Activated CD8-positive, alpha-beta T cell treated with anti-CD3 and anti-CD28 coated beads, Interleukin-2, amount 10 ng/mL, durations not matched to agents 7 days and 5 days (primary cell): ENCODE measurements at regions not wholly inside any gene's neighbourhood (a gene's known extent, or its start where the extent isn't known, plus 50 kb on each side); places are given as distances from the start of the nearest gene placed in this dataset.

Experiments
- ATAC-seq: fragments of 150-1000 bp; cut with Tn5 transposase; one replicate; pipeline ENCODE4 v1.10.0; 2021; ENCODE audit warnings: moderate library complexity
- CTCF ChIA-PET: fragments of 350-600 bp; sonication (Branson Sonifier 250); formaldehyde crosslinking; loops from one replicate; lab custom pipeline; 2021; ENCODE audit warnings: antibody characterized with exemption; lab: Charles Lee
- POLR2A ChIA-PET: fragments of 350-600 bp; sonication (Branson Sonifier 250); formaldehyde crosslinking; loops from one replicate; lab custom pipeline; 2021; ENCODE audit warnings: antibody characterized with exemption; lab: Charles Lee
- DNase-seq: peaks from one replicate; pipeline ENCODE4 v3.0.0-alpha.2; 2020
- H3K27ac Mint-ChIP-seq: one replicate; pipeline ENCODE4 v1.8.0; 2021; ENCODE audit warnings: mild to moderate bottlenecking, mixed read lengths
- H3K27me3 Mint-ChIP-seq: one replicate; pipeline ENCODE4 v1.8.0; 2021; ENCODE audit warnings: low read depth, mixed read lengths
- H3K36me3 Mint-ChIP-seq: one replicate; pipeline ENCODE4 v1.8.0; 2021; ENCODE audit warnings: low read depth, mixed read lengths
- H3K4me1 Mint-ChIP-seq: one replicate; pipeline ENCODE4 v1.8.0; 2021; ENCODE audit warnings: low read depth, mixed read lengths
- H3K4me3 Mint-ChIP-seq: one replicate; pipeline ENCODE4 v1.8.0; 2021; ENCODE audit warnings: mild to moderate bottlenecking, mixed read lengths
- H3K9me3 Mint-ChIP-seq: one replicate; pipeline ENCODE4 v1.8.0; 2022; ENCODE audit warnings: mixed read lengths; ENCODE audit not compliant: insufficient read depth

- no peak overlapping the region for H3K4me3 Mint-ChIP-seq
- ATAC-seq: no peak
- H3K36me3 Mint-ChIP-seq: no peaks in the 10 kb centered on the region
- no peaks in the 10 kb centered on the region for H3K27me3 Mint-ChIP-seq
- H3K4me1 Mint-ChIP-seq: no peaks in the 10 kb centered on the region
- H3K27ac Mint-ChIP-seq: no peak overlapping the region
- ChIA-PET CTCF (no interaction called here), POLR2A (no interaction called here)
- no peak for DNase-seq
- H3K9me3 Mint-ChIP-seq: peaks cover 17% of the 10 kb centered on the region
Measured at GRCh38 chr4:32318926-32319325, 1598.8 kb downstream of the PCDH7 start.

GRCh38 chr4:32321421-32321820, 1601.3 kb downstream of the PCDH7 start:
- POLR2A ChIA-PET: no interaction called here
- H3K27ac Mint-ChIP-seq: no peak overlapping the region
- ATAC-seq (no peak), DNase-seq (no peak)
- no peak overlapping the region for H3K4me3 Mint-ChIP-seq
- no peaks in the 10 kb centered on the region for H3K36me3 Mint-ChIP-seq
- no peaks in the 10 kb centered on the region for H3K4me1 Mint-ChIP-seq
- no peaks in the 10 kb centered on the region for H3K27me3 Mint-ChIP-seq
- CTCF ChIA-PET: no interaction called here
- peaks cover 29% of the 10 kb centered on the region for H3K9me3 Mint-ChIP-seq

- no peaks in the 10 kb centered on the region for H3K4me1 Mint-ChIP-seq
- H3K27ac Mint-ChIP-seq: no peak overlapping the region
- H3K4me3 Mint-ChIP-seq: no peak overlapping the region
- CTCF ChIA-PET: no interaction called here
- H3K9me3 Mint-ChIP-seq: peaks cover 3% of the 10 kb centered on the region
- POLR2A ChIA-PET: no interaction called here
- no peak for ATAC-seq
- no peak for DNase-seq
- no peaks in the 10 kb centered on the region for H3K36me3 Mint-ChIP-seq
- H3K27me3 Mint-ChIP-seq: no peaks in the 10 kb centered on the region
Measured at GRCh38 chr4:32334759-32335158, 1614.6 kb downstream of the PCDH7 start.

GRCh38 chr4:32337403-32337802, 1617.2 kb downstream of the PCDH7 start:
- no peak for DNase-seq
- peaks cover 3% of the 10 kb centered on the region for H3K9me3 Mint-ChIP-seq
- POLR2A ChIA-PET: interaction anchor here (0.7 kb wide), 1 partner anchor 556 kb away, joined by 3 read pairs; no protein-coding TSS in a partner anchor
- CTCF ChIA-PET: no interaction called here
- no peaks in the 10 kb centered on the region for H3K4me1 Mint-ChIP-seq
- H3K36me3 Mint-ChIP-seq: no peaks in the 10 kb centered on the region
- no peak overlapping the region for H3K4me3 Mint-ChIP-seq
- H3K27ac Mint-ChIP-seq: no peak overlapping the region
- ATAC-seq: no peak
- no peaks in the 10 kb centered on the region for H3K27me3 Mint-ChIP-seq

- CTCF ChIA-PET: no interaction called here
- H3K4me1 Mint-ChIP-seq: no peaks in the 10 kb centered on the region
- DNase-seq (no peak), ATAC-seq (no peak)
- no peaks in the 10 kb centered on the region for H3K36me3 Mint-ChIP-seq
- H3K27me3 Mint-ChIP-seq: no peaks in the 10 kb centered on the region
- no peak overlapping the region for H3K27ac Mint-ChIP-seq
- H3K4me3 Mint-ChIP-seq: no peak overlapping the region
- POLR2A ChIA-PET: no interaction called here
- H3K9me3 Mint-ChIP-seq: peaks cover 3% of the 10 kb centered on the region
Measured at GRCh38 chr4:32340591-32340990, 1620.4 kb downstream of the PCDH7 start.

- no peaks in the 10 kb centered on the region for H3K4me1 Mint-ChIP-seq
- CTCF ChIA-PET: no interaction called here
- POLR2A ChIA-PET: no interaction called here
- H3K36me3 Mint-ChIP-seq: no peaks in the 10 kb centered on the region
- H3K27me3 Mint-ChIP-seq: no peaks in the 10 kb centered on the region
- no peak overlapping the region for H3K4me3 Mint-ChIP-seq
- ATAC-seq (no peak), DNase-seq (no peak)
- peaks cover 3% of the 10 kb centered on the region for H3K9me3 Mint-ChIP-seq
- no peak overlapping the region for H3K27ac Mint-ChIP-seq
Measured at GRCh38 chr4:32341342-32341741, 1621.2 kb downstream of the PCDH7 start.

GRCh38 chr4:32342054-32342453, 1621.9 kb downstream of the PCDH7 start:
- Mint-ChIP-seq H3K4me3 (no peak overlapping the region), H3K27ac (no peak overlapping the region), H3K27me3 (no peaks in the 10 kb centered on the region), H3K4me1 (no peaks in the 10 kb centered on the region), H3K36me3 (no peaks in the 10 kb centered on the region), H3K9me3 (peaks cover 3% of the 10 kb centered on the region)
- no peak for ATAC-seq
- DNase-seq: no peak
- POLR2A ChIA-PET: no interaction called here
- CTCF ChIA-PET: no interaction called here

GRCh38 chr4:32349026-32349425, 1628.9 kb downstream of the PCDH7 start:
- ChIA-PET POLR2A (no interaction called here), CTCF (no interaction called here)
- ATAC-seq (no peak), DNase-seq (no peak)
- Mint-ChIP-seq H3K27me3 (no peaks in the 10 kb centered on the region), H3K27ac (no peak overlapping the region), H3K4me1 (no peaks in the 10 kb centered on the region), H3K9me3 (no peaks in the 10 kb centered on the region), H3K4me3 (no peak overlapping the region), H3K36me3 (no peaks in the 10 kb centered on the region)

- Mint-ChIP-seq H3K27me3 (no peaks in the 10 kb centered on the region), H3K4me3 (no peak overlapping the region), H3K27ac (no peak overlapping the region), H3K36me3 (no peaks in the 10 kb centered on the region), H3K4me1 (no peaks in the 10 kb centered on the region), H3K9me3 (peaks cover 11% of the 10 kb centered on the region)
- DNase-seq: no peak
- ChIA-PET POLR2A (no interaction called here), CTCF (no interaction called here)
- ATAC-seq: no peak
Measured at GRCh38 chr4:32374206-32374605, 1654.0 kb downstream of the PCDH7 start.

GRCh38 chr4:32393806-32394205, 1673.6 kb downstream of the PCDH7 start:
- H3K4me3 Mint-ChIP-seq: no peak overlapping the region
- H3K27me3 Mint-ChIP-seq: no peaks in the 10 kb centered on the region
- ChIA-PET CTCF (no interaction called here), POLR2A (no interaction called here)
- peaks cover 11% of the 10 kb centered on the region for H3K9me3 Mint-ChIP-seq
- ATAC-seq (no peak), DNase-seq (no peak)
- no peaks in the 10 kb centered on the region for H3K36me3 Mint-ChIP-seq
- no peak overlapping the region for H3K27ac Mint-ChIP-seq
- no peaks in the 10 kb centered on the region for H3K4me1 Mint-ChIP-seq

GRCh38 chr4:32394255-32394654, 1674.1 kb downstream of the PCDH7 start:
- H3K4me3 Mint-ChIP-seq: no peak overlapping the region
- ATAC-seq (no peak), DNase-seq (no peak)
- no peaks in the 10 kb centered on the region for H3K4me1 Mint-ChIP-seq
- ChIA-PET CTCF (no interaction called here), POLR2A (no interaction called here)
- peaks cover 6% of the 10 kb centered on the region for H3K9me3 Mint-ChIP-seq
- no peak overlapping the region for H3K27ac Mint-ChIP-seq
- no peaks in the 10 kb centered on the region for H3K27me3 Mint-ChIP-seq
- H3K36me3 Mint-ChIP-seq: no peaks in the 10 kb centered on the region

- ATAC-seq (no peak), DNase-seq (no peak)
- Mint-ChIP-seq H3K27me3 (no peaks in the 10 kb centered on the region), H3K9me3 (peaks cover 4% of the 10 kb centered on the region), H3K27ac (no peak overlapping the region), H3K4me1 (no peaks in the 10 kb centered on the region), H3K36me3 (no peaks in the 10 kb centered on the region), H3K4me3 (no peak overlapping the region)
- POLR2A ChIA-PET: no interaction called here
- CTCF ChIA-PET: no interaction called here
Measured at GRCh38 chr4:32396507-32397070, 1676.4 kb downstream of the PCDH7 start.

- no peaks in the 10 kb centered on the region for H3K36me3 Mint-ChIP-seq
- ChIA-PET POLR2A (no interaction called here), CTCF (interaction anchor here (0.6 kb wide), 1 partner anchor 389 kb away, joined by 3 read pairs; no protein-coding TSS in a partner anchor)
- H3K4me1 Mint-ChIP-seq: no peaks in the 10 kb centered on the region
- no peak overlapping the region for H3K27ac Mint-ChIP-seq
- no peak for DNase-seq
- no peaks in the 10 kb centered on the region for H3K27me3 Mint-ChIP-seq
- no peak overlapping the region for H3K4me3 Mint-ChIP-seq
- ATAC-seq: no peak
- H3K9me3 Mint-ChIP-seq: peaks cover 11% of the 10 kb centered on the region
Measured at GRCh38 chr4:32400870-32401269, 1680.7 kb downstream of the PCDH7 start.
